ENCODE measurements at regions not wholly inside any gene's neighbourhood (a gene's known extent, or its start where the extent isn't known, plus 50 kb on each side); places are given as distances from the start of the nearest gene placed in this dataset.

DNA sequence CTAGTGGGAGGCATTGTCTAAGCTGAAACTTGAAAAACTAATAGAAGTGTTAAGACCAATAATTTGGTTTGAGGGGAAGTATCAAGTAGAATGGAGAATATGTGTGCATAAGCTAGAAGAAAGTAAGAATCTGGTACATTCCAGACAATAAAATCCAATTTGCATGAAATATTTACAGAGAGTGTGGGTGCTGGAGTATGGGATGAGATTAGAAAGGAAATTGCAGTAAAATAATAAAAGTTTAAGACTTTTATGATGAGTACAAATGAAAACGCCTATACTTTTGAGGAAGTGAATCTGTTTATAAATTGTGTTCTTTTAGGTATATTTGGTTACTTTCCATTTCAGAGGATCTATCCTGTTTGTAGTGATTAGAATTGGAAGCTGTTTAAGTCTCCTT, 165.4 kb upstream of the TNC start:
- TF ChIP-seq, protein P1, sequence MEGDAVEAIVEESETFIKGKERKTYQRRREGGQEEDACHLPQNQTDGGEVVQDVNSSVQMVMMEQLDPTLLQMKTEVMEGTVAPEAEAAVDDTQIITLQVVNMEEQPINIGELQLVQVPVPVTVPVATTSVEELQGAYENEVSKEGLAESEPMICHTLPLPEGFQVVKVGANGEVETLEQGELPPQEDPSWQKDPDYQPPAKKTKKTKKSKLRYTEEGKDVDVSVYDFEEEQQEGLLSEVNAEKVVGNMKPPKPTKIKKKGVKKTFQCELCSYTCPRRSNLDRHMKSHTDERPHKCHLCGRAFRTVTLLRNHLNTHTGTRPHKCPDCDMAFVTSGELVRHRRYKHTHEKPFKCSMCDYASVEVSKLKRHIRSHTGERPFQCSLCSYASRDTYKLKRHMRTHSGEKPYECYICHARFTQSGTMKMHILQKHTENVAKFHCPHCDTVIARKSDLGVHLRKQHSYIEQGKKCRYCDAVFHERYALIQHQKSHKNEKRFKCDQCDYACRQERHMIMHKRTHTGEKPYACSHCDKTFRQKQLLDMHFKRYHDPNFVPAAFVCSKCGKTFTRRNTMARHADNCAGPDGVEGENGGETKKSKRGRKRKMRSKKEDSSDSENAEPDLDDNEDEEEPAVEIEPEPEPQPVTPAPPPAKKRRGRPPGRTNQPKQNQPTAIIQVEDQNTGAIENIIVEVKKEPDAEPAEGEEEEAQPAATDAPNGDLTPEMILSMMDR (IDR thresholded peaks at IDR 0.05), result no peak
- TF ChIP-seq POLR2A (IDR thresholded peaks at IDR 0.05), result no peak
